ENCODE measurements at regions not wholly inside any gene's neighbourhood (a gene's known extent, or its start where the extent isn't known, plus 50 kb on each side); places are given as distances from the start of the nearest gene placed in this dataset.

- H3K36me3 ChIP-seq (ENCODE audit: control insufficient read depth, insufficient read depth, low read length), result no peaks in the 10 kb centered on the region
- Mint-ChIP-seq H3K36me3 (no peaks in the 10 kb centered on the region), H3K4me3 (no peak overlapping the region), H3K27ac (no peak overlapping the region), H3K9me3 (peaks cover 0 to 1% (median 0%) of the 10 kb centered on the region in 7 donors), H3K27me3 (no peaks in the 10 kb centered on the region), H3K4me1 (no peaks in the 10 kb centered on the region)
- no peak overlapping the region for H3K4me3 ChIP-seq (ENCODE audit: low read depth, low read length)
- no peak overlapping the region for H3K27ac ChIP-seq (ENCODE audit: insufficient read depth, low read length, poor library complexity, severe bottlenecking)
- no peaks in the 10 kb centered on the region for H3K9me3 ChIP-seq (ENCODE audit: control insufficient read depth in 2 of 2, low read length in 2 of 2)
- no peaks in the 10 kb centered on the region for H3K4me1 ChIP-seq (ENCODE audit: control insufficient read depth, insufficient read depth, low read length, poor library complexity, severe bottlenecking)
- no peaks in the 10 kb centered on the region for H3K27me3 ChIP-seq (ENCODE audit: control insufficient read depth, insufficient read depth, low read length)
- DNase-seq (no peak), ATAC-seq (ENCODE audit: low read depth in 2 of 2) (no peak)
Measured at GRCh38 chr10:44849936-44850335, 61.2 kb upstream of the TMEM72 start.

DNA sequence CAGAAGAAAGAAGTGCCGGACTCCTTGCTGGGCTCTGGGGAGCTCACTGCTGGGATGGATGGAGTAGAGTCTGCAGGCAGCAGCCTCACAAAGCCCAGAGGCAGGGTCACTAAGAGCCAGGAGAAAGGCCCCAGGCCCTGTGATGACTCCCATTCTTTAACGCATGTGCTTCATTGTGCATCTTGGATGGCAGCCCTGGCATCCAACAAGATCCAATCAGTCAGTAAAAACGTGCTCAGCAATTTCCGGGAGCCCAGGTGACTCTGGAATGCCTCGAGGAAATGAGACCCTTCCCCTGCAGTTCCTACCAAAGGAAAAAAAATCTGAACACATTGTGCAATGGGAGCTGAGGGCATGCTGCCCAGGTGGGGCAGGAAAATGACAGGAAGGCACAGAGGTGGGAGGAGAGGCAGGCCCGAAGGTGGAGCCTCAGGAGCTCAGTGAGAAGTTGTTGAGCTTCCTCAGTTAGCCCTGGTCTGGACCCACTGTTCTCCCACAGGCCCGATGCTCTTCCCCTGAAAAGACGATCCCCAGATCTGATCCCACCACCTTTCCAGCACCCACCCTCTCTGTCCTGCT is 60.7 kb upstream of the TMEM72 start:
- H3K27me3 Mint-ChIP-seq, result no peaks in the 10 kb centered on the region
- Histone ChIP-seq H3K27me3 (ENCODE audit: control insufficient read depth, insufficient read depth, low read length) (no peaks in the 10 kb centered on the region), H3K9me3 (ENCODE audit: control insufficient read depth in 2 of 2, low read length in 2 of 2) (no peaks in the 10 kb centered on the region), H3K27ac (ENCODE audit: insufficient read depth, low read length, poor library complexity, severe bottlenecking) (no peak overlapping the region), H3K4me3 (ENCODE audit: low read depth, low read length) (no peak overlapping the region), H3K4me1 (ENCODE audit: control insufficient read depth, insufficient read depth, low read length, poor library complexity, severe bottlenecking) (no peaks in the 10 kb centered on the region), H3K36me3 (ENCODE audit: control insufficient read depth, insufficient read depth, low read length) (no peaks in the 10 kb centered on the region)
- H3K4me1 Mint-ChIP-seq, result no peaks in the 10 kb centered on the region
- H3K9me3 Mint-ChIP-seq, result peaks cover 0 to 1% (median 0%) of the 10 kb centered on the region in 7 donors
- H3K36me3 Mint-ChIP-seq, result no peaks in the 10 kb centered on the region
- no peak overlapping the region for H3K4me3 Mint-ChIP-seq
- DNase-seq (no peak), ATAC-seq (ENCODE audit: low read depth in 2 of 2) (no peak)
- no peak overlapping the region for H3K27ac Mint-ChIP-seq

DNA sequence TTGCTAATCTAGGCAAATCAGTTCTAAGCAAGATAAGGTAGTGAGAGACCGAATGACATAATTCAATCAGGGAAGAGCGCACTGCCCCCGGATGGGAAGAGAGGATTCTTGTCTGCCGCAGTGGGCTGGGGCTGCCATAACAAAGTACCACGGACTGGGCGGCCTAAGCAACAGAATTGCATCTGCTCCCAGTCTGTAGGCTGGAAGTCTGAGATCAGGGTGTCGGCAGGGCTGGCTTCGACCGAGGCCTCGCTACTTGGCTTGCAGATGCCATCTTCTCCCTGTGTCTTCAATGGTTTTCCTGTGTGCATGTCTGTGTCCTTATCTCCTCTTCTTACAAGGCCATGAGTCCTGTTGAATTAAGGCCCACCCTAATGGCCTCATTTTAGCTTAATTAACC is 59.7 kb upstream of the TMEM72 start:
- H3K4me3 ChIP-seq (ENCODE audit: low read depth, low read length), result no peak overlapping the region
- Mint-ChIP-seq H3K36me3 (no peaks in the 10 kb centered on the region), H3K27me3 (no peaks in the 10 kb centered on the region), H3K4me1 (no peaks in the 10 kb centered on the region), H3K27ac (no peak overlapping the region), H3K4me3 (no peak overlapping the region), H3K9me3 (peaks cover 0 to 1% (median 0%) of the 10 kb centered on the region in 7 donors)
- no peaks in the 10 kb centered on the region for H3K4me1 ChIP-seq (ENCODE audit: control insufficient read depth, insufficient read depth, low read length, poor library complexity, severe bottlenecking)
- ATAC-seq (ENCODE audit: low read depth in 2 of 2) (no peak), DNase-seq (no peak)
- H3K36me3 ChIP-seq (ENCODE audit: control insufficient read depth, insufficient read depth, low read length), result no peaks in the 10 kb centered on the region
- no peak overlapping the region for H3K27ac ChIP-seq (ENCODE audit: insufficient read depth, low read length, poor library complexity, severe bottlenecking)
- no peaks in the 10 kb centered on the region for H3K9me3 ChIP-seq (ENCODE audit: control insufficient read depth in 2 of 2, low read length in 2 of 2)
- no peaks in the 10 kb centered on the region for H3K27me3 ChIP-seq (ENCODE audit: control insufficient read depth, insufficient read depth, low read length)

DNA sequence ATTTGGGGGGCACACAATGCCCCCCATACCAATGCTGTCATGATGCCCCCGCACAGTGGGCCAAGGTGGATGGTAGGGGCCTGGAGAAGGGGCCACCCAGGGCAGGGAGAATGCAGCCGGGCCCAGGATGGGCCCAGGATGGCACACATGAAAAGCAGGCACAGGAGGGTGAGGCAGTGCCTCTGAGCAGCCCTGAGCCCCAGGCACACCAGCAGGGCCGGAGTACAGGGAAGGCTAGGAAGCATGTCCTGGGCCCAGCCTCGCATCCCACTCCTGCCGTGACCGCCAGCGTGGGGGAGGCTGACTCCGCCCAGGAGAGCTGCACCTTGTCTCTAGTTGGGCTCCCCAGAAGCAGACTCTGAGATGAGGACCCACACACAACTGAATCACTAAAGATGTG is 59.3 kb upstream of the TMEM72 start:
- H3K36me3 Mint-ChIP-seq, result no peaks in the 10 kb centered on the region
- Histone ChIP-seq H3K27ac (ENCODE audit: insufficient read depth, low read length, poor library complexity, severe bottlenecking) (no peak overlapping the region), H3K4me3 (ENCODE audit: low read depth, low read length) (no peak overlapping the region), H3K9me3 (ENCODE audit: control insufficient read depth in 2 of 2, low read length in 2 of 2) (no peaks in the 10 kb centered on the region), H3K4me1 (ENCODE audit: control insufficient read depth, insufficient read depth, low read length, poor library complexity, severe bottlenecking) (no peaks in the 10 kb centered on the region), H3K27me3 (ENCODE audit: control insufficient read depth, insufficient read depth, low read length) (no peaks in the 10 kb centered on the region), H3K36me3 (ENCODE audit: control insufficient read depth, insufficient read depth, low read length) (no peaks in the 10 kb centered on the region)
- no peak overlapping the region for H3K4me3 Mint-ChIP-seq
- ATAC-seq (ENCODE audit: low read depth in 2 of 2) (no peak), DNase-seq (no peak)
- H3K4me1 Mint-ChIP-seq, result no peaks in the 10 kb centered on the region
- no peak overlapping the region for H3K27ac Mint-ChIP-seq
- H3K27me3 Mint-ChIP-seq, result no peaks in the 10 kb centered on the region
- H3K9me3 Mint-ChIP-seq, result peaks cover 0 to 1% (median 0%) of the 10 kb centered on the region in 7 donors

GRCh38 chr10:44853148-44853734 is 57.9 kb upstream of the TMEM72 start:
- H3K9me3 Mint-ChIP-seq, result peaks cover 0 to 1% (median 0%) of the 10 kb centered on the region in 7 donors
- H3K36me3 ChIP-seq (ENCODE audit: control insufficient read depth, insufficient read depth, low read length), result no peaks in the 10 kb centered on the region
- no peaks in the 10 kb centered on the region for H3K4me1 ChIP-seq (ENCODE audit: control insufficient read depth, insufficient read depth, low read length, poor library complexity, severe bottlenecking)
- no peaks in the 10 kb centered on the region for H3K27me3 ChIP-seq (ENCODE audit: control insufficient read depth, insufficient read depth, low read length)
- no peaks in the 10 kb centered on the region for H3K27me3 Mint-ChIP-seq
- H3K4me1 Mint-ChIP-seq, result peaks cover 0 to 3% (median 0%) of the 10 kb centered on the region in 4 donors
- H3K27ac Mint-ChIP-seq, result no peak overlapping the region
- no peak overlapping the region for H3K27ac ChIP-seq (ENCODE audit: insufficient read depth, low read length, poor library complexity, severe bottlenecking)
- H3K4me3 Mint-ChIP-seq, result no peak overlapping the region
- H3K9me3 ChIP-seq (ENCODE audit: control insufficient read depth in 2 of 2, low read length in 2 of 2), result no peaks in the 10 kb centered on the region
- H3K4me3 ChIP-seq (ENCODE audit: low read depth, low read length), result no peak overlapping the region
- no peak for ATAC-seq (ENCODE audit: low read depth in 2 of 2)
- DNase-seq, result no peak
- no peaks in the 10 kb centered on the region for H3K36me3 Mint-ChIP-seq

DNA sequence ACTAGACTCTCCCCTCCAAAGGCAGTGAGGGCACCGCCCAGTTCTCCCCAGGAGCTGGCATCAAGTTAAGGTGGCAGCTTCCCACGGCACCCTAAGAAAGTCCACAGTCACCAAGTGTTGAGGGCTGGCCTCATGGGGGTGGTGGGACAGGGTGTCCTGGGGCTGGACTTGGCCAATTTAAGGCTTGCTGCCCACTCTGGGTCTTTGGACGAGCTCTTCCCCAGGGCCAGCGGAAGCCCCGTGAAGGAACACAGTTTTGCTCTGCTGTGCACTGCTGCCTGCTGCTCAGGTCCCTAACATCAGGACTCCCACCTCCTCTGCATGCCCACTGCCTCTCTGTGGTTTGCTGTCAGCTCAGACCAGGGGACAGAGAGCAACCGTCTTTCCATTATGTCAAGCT is 57.3 kb upstream of the TMEM72 start:
- Mint-ChIP-seq H3K27me3 (no peaks in the 10 kb centered on the region), H3K27ac (no peak overlapping the region), H3K9me3 (no peaks in the 10 kb centered on the region), H3K4me1 (peaks cover 0 to 3% (median 0%) of the 10 kb centered on the region in 4 donors), H3K4me3 (no peak overlapping the region), H3K36me3 (no peaks in the 10 kb centered on the region)
- ATAC-seq (ENCODE audit: low read depth in 2 of 2) (no peak), DNase-seq (no peak)
- Histone ChIP-seq H3K4me1 (ENCODE audit: control insufficient read depth, insufficient read depth, low read length, poor library complexity, severe bottlenecking) (no peaks in the 10 kb centered on the region), H3K36me3 (ENCODE audit: control insufficient read depth, insufficient read depth, low read length) (no peaks in the 10 kb centered on the region), H3K4me3 (ENCODE audit: low read depth, low read length) (no peak overlapping the region), H3K9me3 (ENCODE audit: control insufficient read depth in 2 of 2, low read length in 2 of 2) (no peaks in the 10 kb centered on the region), H3K27me3 (ENCODE audit: control insufficient read depth, insufficient read depth, low read length) (no peaks in the 10 kb centered on the region), H3K27ac (ENCODE audit: insufficient read depth, low read length, poor library complexity, severe bottlenecking) (no peak overlapping the region)

DNA sequence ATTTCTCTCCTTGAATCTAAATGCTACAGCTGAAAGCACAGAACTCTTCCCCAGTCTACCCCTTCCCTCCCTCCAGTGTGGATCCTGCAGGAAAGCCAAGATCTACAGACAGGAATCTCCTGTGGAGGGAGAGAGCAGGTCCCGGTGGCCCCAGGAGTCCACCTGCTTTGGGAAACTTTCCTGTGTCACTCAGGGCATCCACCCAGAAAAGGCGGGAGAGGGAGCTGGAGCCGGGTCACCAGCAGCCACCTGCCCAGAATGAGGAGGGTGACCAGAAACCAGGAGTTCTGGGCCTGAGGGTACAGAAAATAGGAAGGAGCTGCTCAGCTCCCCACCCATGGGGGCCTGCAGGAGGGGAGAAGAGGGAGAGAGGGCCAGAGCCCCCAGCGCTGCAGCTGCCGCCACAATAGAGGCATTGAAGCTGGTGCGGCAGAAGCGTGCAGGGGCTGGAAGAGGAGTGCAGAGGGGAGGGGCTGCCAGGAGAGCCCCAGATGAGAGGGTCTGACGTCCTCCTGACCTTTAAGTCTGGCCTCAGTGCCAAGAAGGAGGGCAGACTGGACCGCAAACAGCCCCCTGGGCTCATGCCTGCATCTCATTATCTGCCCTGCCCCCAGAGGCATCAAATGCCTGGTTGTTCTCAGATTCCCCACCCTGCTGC is 56.3 kb upstream of the TMEM72 start:
- Mint-ChIP-seq H3K4me1 (peaks cover 0 to 3% (median 0%) of the 10 kb centered on the region in 4 donors), H3K27ac (no peak overlapping the region), H3K4me3 (no peak overlapping the region), H3K27me3 (no peaks in the 10 kb centered on the region), H3K9me3 (no peaks in the 10 kb centered on the region), H3K36me3 (no peaks in the 10 kb centered on the region)
- no peaks in the 10 kb centered on the region for H3K9me3 ChIP-seq (ENCODE audit: control insufficient read depth in 2 of 2, low read length in 2 of 2)
- no peaks in the 10 kb centered on the region for H3K36me3 ChIP-seq (ENCODE audit: control insufficient read depth, insufficient read depth, low read length)
- H3K4me3 ChIP-seq (ENCODE audit: low read depth, low read length), result no peak overlapping the region
- DNase-seq (no peak), ATAC-seq (ENCODE audit: low read depth in 2 of 2) (no peak)
- H3K27me3 ChIP-seq (ENCODE audit: control insufficient read depth, insufficient read depth, low read length), result no peaks in the 10 kb centered on the region
- H3K27ac ChIP-seq (ENCODE audit: insufficient read depth, low read length, poor library complexity, severe bottlenecking), result no peak overlapping the region
- H3K4me1 ChIP-seq (ENCODE audit: control insufficient read depth, insufficient read depth, low read length, poor library complexity, severe bottlenecking), result no peaks in the 10 kb centered on the region

GRCh38 chr10:44856696-44857095 is 54.4 kb upstream of the TMEM72 start:
- H3K36me3 ChIP-seq (ENCODE audit: control insufficient read depth, insufficient read depth, low read length), result no peaks in the 10 kb centered on the region
- Mint-ChIP-seq H3K4me1 (peaks cover 0 to 3% (median 0%) of the 10 kb centered on the region in 4 donors), H3K36me3 (no peaks in the 10 kb centered on the region), H3K27me3 (peaks cover 2% of the 10 kb centered on the region), H3K9me3 (no peaks in the 10 kb centered on the region), H3K4me3 (no peak overlapping the region), H3K27ac (peak overlapping the region in 1 of 3 donors; percentile 92)
- no peaks in the 10 kb centered on the region for H3K4me1 ChIP-seq (ENCODE audit: control insufficient read depth, insufficient read depth, low read length, poor library complexity, severe bottlenecking)
- ATAC-seq (ENCODE audit: low read depth in 2 of 2), result no peak
- no peaks in the 10 kb centered on the region for H3K27me3 ChIP-seq (ENCODE audit: control insufficient read depth, insufficient read depth, low read length)
- no peak overlapping the region for H3K4me3 ChIP-seq (ENCODE audit: low read depth, low read length)
- DNase-seq, result no peak
- H3K27ac ChIP-seq (ENCODE audit: insufficient read depth, low read length, poor library complexity, severe bottlenecking), result no peak overlapping the region
- H3K9me3 ChIP-seq (ENCODE audit: control insufficient read depth in 2 of 2, low read length in 2 of 2), result no peaks in the 10 kb centered on the region

Data from CD4-positive, CD25-positive, alpha-beta regulatory T cell (primary cell).